ENCODE measurements at regions not wholly inside any gene's neighbourhood (a gene's known extent, or its start where the extent isn't known, plus 50 kb on each side); places are given as distances from the start of the nearest gene placed in this dataset. TPM values are rescaled to one million over a fixed set of nuclear protein-coding genes. Genes with fewer than 3 reads are reported as not detected.

GRCh38 chr16:47774661-47775060, 313.5 kb downstream of the PHKB start:
- intact Hi-C loops (cut with micrococcal nuclease; ENCODE audit: unreplicated experiment) = no loop called here
- H2AFZ ChIP-seq (ENCODE audit: low read length) = no peak overlapping the region
- POLR2A ChIA-PET = interaction anchor here (0.8 kb wide), 1 partner anchor 28 kb away, joined by 3 read pairs; no protein-coding TSS in a partner anchor

GRCh38 chr16:47753659-47754058, 292.5 kb downstream of the PHKB start:
- POLR2A ChIA-PET = no interaction called here
- TF ChIP-seq CTCF (conservative IDR thresholded peaks at IDR 0.05; ENCODE audit: low read length) (no peak), EZH2phosphoT487 (IDR thresholded peaks at IDR 0.05; ENCODE audit: borderline replicate concordance, low read depth, low read length) (no peak)
- no peak overlapping the region for H2AFZ ChIP-seq (ENCODE audit: low read length)
- no peak for DNase-seq (ENCODE audit: low spot score)
- H3K4me2 ChIP-seq (ENCODE audit: low read length) = no peak overlapping the region
- H3K4me3 ChIP-seq (ENCODE audit: low read depth, low read length, poor library complexity, severe bottlenecking) = no peak overlapping the region
- no peak overlapping the region for H3K27ac ChIP-seq (ENCODE audit: low read depth, low read length, poor library complexity, severe bottlenecking)
- CTCF ChIA-PET (ENCODE audit: unreplicated experiment) = no interaction called here
- intact Hi-C loops (cut with micrococcal nuclease; ENCODE audit: unreplicated experiment) = no loop called here
- H3K9me3 ChIP-seq (ENCODE audit: low read length) = no peaks in the 10 kb centered on the region
- no TSS peak for BruUV-seq (replicated peaks)
- no peaks in the 10 kb centered on the region for H3K79me2 ChIP-seq (ENCODE audit: insufficient read depth, low read depth, low read length)
- H3K4me1 ChIP-seq (ENCODE audit: insufficient read depth, low read length, poor library complexity, severe bottlenecking) = no peaks in the 10 kb centered on the region
- H3K36me3 ChIP-seq (ENCODE audit: insufficient read depth, low read length) = no peaks in the 10 kb centered on the region
- no peaks in the 10 kb centered on the region for H3K9me2 ChIP-seq (ENCODE audit: insufficient read depth, low read length)
- H4K20me1 ChIP-seq (ENCODE audit: insufficient read depth, low read length) = no peaks in the 10 kb centered on the region

More at GRCh38 chr16:47774661-47775060, 313.5 kb downstream of the PHKB start:
- BruUV-seq (replicated peaks) = no TSS peak
- Histone ChIP-seq H4K20me1 (ENCODE audit: insufficient read depth, low read length) (no peaks in the 10 kb centered on the region), H3K4me3 (ENCODE audit: low read depth, low read length, poor library complexity, severe bottlenecking) (no peak overlapping the region), H3K4me1 (ENCODE audit: insufficient read depth, low read length, poor library complexity, severe bottlenecking) (no peaks in the 10 kb centered on the region), H3K79me2 (ENCODE audit: insufficient read depth, low read depth, low read length) (no peaks in the 10 kb centered on the region), H3K9me3 (ENCODE audit: low read length) (no peaks in the 10 kb centered on the region), H3K4me2 (ENCODE audit: low read length) (no peak overlapping the region), H3K27ac (ENCODE audit: low read depth, low read length, poor library complexity, severe bottlenecking) (no peak overlapping the region), H3K9me2 (ENCODE audit: insufficient read depth, low read length) (no peaks in the 10 kb centered on the region), H3K36me3 (ENCODE audit: insufficient read depth, low read length) (no peaks in the 10 kb centered on the region)
- DNase-seq (ENCODE audit: low spot score) = no peak
- TF ChIP-seq CTCF (conservative IDR thresholded peaks at IDR 0.05; ENCODE audit: low read length) (no peak), EZH2phosphoT487 (IDR thresholded peaks at IDR 0.05; ENCODE audit: borderline replicate concordance, low read depth, low read length) (no peak)
- CTCF ChIA-PET (ENCODE audit: unreplicated experiment) = no interaction called here

Small RNA genes in the stretch of these regions (small RNA-seq; reads per million reads assigned to genes)
- gene AC141846.1 = not detected

Data from OCI-LY7 (cell line).